ENCODE measurements at regions not wholly inside any gene's neighbourhood (a gene's known extent, or its start where the extent isn't known, plus 50 kb on each side); places are given as distances from the start of the nearest gene placed in this dataset.
A peak's percentile ranks its signal among the peaks of the same experiment; 100 is the strongest.

DNA sequence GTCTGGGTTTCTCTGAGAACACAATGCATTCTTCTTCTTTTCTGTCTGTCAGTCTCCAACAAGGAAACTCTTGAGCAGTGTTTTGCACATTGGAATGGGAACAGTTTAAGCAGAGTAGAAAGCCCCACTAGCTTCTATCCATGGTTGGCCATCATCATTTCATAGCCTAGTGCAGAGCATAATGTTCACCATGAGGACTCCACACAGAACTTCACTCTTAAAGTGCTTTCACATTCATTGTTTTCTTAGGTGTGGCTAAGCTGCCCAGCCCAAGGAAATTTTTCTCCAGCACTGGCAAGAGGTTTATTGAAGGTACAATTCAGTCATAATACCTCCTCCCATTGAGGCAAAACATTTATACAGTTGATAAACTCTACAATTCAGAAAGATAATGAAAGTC is 503.0 kb upstream of the CD180 start:
- no peak overlapping the region for H3K4me3 ChIP-seq (ENCODE audit: low read depth, low read length)
- DNase-seq (ENCODE audit: low read depth) = no peak
- TF ChIP-seq, protein P1, sequence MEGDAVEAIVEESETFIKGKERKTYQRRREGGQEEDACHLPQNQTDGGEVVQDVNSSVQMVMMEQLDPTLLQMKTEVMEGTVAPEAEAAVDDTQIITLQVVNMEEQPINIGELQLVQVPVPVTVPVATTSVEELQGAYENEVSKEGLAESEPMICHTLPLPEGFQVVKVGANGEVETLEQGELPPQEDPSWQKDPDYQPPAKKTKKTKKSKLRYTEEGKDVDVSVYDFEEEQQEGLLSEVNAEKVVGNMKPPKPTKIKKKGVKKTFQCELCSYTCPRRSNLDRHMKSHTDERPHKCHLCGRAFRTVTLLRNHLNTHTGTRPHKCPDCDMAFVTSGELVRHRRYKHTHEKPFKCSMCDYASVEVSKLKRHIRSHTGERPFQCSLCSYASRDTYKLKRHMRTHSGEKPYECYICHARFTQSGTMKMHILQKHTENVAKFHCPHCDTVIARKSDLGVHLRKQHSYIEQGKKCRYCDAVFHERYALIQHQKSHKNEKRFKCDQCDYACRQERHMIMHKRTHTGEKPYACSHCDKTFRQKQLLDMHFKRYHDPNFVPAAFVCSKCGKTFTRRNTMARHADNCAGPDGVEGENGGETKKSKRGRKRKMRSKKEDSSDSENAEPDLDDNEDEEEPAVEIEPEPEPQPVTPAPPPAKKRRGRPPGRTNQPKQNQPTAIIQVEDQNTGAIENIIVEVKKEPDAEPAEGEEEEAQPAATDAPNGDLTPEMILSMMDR (IDR thresholded peaks at IDR 0.05; ENCODE audit: insufficient read depth, low read depth, low read length) = no peak

DNA sequence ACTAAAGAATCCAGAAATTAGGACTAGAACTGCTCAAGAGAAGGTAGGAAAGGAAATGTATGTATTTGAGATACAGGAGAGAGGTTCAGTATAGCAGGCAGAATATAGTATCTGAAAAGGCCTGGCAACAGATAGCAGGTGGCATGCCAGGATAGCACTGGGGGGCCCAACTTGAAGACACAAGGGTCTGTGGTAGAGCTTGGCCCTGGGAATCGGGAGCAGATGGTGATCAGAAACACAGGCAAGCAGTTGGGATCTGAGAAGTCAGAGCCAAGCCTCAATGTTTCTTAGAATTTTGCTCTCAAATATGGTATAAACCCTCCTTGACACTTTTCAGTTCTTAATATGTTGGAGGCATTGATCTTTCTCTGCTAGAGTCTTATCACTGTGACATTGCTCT is 499.8 kb upstream of the CD180 start:
- DNase-seq (ENCODE audit: low read depth) = no peak
- TF ChIP-seq, protein P1 (IDR thresholded peaks at IDR 0.05; ENCODE audit: insufficient read depth, low read depth, low read length) = no peak

DNA sequence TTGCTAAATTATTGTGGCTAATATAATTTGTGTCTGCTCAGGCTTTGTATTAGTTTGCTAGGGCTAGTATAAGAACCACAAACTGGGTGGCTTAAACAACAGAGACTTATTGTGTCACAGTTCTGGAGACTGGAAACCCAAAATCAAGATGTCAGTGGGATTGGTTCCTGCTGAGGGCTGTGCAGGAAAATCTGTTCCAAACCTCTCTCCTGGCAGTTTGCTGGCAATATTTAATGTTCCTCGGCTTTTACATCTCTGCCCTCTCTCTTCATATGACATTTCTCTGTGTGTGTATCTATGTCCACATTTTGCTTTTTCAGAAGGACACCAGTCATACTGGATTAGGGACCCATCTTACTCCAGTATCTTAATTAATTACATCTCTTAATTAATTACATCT is 498.8 kb upstream of the CD180 start:
- H3K4me3 ChIP-seq (ENCODE audit: low read depth, low read length) = no peak overlapping the region
- no peak for DNase-seq (ENCODE audit: low read depth)
- TF ChIP-seq, protein P1 (IDR thresholded peaks at IDR 0.05; ENCODE audit: insufficient read depth, low read depth, low read length) = no peak

More for the DNA sequence above, 499.8 kb upstream of the CD180 start:
- H3K4me3 ChIP-seq (ENCODE audit: low read depth, low read length) = no peak overlapping the region

DNA sequence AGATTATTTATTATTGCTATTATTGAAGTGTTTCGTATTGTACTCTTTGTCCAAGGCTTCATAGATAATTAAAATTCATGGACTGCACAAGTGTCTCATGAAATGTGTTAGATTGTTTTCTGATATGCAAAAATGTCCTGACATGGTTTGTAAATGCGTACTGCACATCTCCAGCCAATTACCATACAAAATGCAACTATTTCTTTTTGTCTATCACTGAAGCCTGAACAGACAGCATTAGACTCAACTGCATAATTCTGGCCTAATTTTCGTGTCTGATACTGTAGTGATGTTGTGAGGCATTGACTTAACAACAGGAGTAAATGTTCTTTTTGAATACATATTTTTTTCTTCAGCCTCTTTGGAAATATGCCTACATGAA is 498.2 kb upstream of the CD180 start:
- DNase-seq (ENCODE audit: low read depth) = no peak
- TF ChIP-seq, protein P1 (IDR thresholded peaks at IDR 0.05; ENCODE audit: insufficient read depth, low read depth, low read length) = no peak
- no peak overlapping the region for H3K4me3 ChIP-seq (ENCODE audit: low read depth, low read length)

DNA sequence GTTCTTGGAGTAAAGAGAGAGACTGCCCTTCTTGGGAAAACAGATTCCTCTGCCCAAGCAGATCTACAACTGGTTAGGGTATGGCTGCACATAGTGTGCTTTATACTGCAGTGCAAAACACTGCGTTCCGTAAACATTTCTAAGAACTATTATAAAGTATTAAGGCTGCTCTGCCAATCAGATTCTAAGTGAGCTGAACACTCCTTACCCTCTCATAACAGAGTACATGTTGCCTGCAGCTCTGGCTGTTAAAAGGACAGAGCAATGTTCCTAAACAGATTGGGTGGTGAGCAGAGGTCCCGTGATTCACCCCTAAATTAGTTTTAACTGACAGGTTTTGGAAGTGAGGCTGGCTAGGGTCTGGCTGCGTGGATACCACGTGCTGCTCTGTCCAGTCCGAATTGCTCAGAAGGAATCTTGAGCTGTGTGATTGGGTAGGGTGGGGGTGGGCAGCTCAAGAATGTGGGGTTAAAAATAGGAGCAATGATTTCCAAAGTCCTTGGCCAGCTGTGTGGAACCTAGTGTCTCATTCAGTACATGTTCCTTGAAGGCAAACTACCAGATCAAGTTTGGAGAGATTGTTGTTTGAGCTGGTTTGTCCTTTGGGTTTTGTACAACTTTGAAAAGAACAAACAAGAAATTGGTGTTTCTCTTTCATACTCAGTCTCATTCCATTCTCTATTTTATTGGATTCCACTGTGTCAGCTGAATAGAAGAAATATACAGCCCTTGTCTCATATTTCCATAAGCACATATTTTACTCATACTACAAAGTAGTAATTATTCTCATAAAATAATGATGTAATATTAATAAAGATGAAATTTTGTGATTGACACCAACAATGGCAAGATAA is 497.6 kb upstream of the CD180 start:
- no peak overlapping the region for H3K4me3 ChIP-seq (ENCODE audit: low read depth, low read length)
- peak; percentile 61 for DNase-seq (ENCODE audit: low read depth)
- TF ChIP-seq, protein P1 (IDR thresholded peaks at IDR 0.05; ENCODE audit: insufficient read depth, low read depth, low read length) = no peak

DNA sequence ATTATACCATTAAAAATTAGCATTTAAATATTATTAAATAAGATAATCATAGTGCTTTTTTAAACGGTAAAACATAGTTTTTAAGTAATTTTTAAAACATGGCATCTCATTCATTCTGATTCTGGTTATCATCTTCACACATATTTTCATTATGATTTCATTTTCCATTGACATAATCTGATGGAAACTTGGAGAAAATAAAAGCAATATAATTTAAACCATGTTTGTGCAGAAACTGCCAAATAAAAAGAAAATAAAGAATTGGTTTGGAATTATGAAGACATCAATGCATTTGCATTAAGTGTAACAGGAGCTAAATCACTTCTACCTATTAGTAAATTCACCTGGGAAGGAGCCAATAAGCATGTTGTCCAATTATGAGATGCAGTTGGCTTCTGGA is 490.1 kb upstream of the CD180 start:
- no peak for DNase-seq (ENCODE audit: low read depth)
- no peak overlapping the region for H3K4me3 ChIP-seq (ENCODE audit: low read depth, low read length)
- TF ChIP-seq, protein P1 (IDR thresholded peaks at IDR 0.05; ENCODE audit: insufficient read depth, low read depth, low read length) = no peak

DNA sequence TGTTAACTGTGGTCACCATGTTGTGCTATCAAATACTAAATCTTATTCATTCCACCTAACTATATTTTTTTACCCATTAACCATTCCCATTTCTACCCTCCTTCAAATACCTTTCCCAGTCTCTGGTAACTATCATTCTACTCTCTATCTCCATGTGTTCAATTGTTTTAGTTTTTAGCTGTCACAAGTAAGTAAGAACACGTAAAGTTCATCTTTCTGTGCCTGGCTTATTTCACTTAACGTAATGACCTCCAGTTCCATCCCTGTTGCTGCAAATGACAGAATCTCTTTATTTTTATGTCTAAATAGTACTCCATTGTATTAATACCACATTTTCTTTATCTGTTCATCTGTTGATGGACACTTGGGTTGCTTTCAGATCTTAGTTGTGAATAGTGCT is 485.1 kb upstream of the CD180 start:
- no peak for DNase-seq (ENCODE audit: low read depth)
- TF ChIP-seq, protein P1 (IDR thresholded peaks at IDR 0.05; ENCODE audit: insufficient read depth, low read depth, low read length) = no peak
- H3K4me3 ChIP-seq (ENCODE audit: low read depth, low read length) = no peak overlapping the region
